Calu3 (cell line): ENCODE measurements at regions not wholly inside any gene's neighbourhood (a gene's known extent, or its start where the extent isn't known, plus 50 kb on each side); places are given as distances from the start of the nearest gene placed in this dataset.

Experiments used
- BruUV-seq: library from RNA; stranded (reverse); fragments of 400-500 nt; replicated peaks from 2 replicates; lab custom pipeline; 2021; lab: Mats Ljungman, UMichigan
- CTCF ChIA-PET: fragments of 300-600 bp; sonication (Branson Sonifier 250); formaldehyde crosslinking; loops from one replicate; lab custom pipeline; 2022; ENCODE audit warnings: antibody characterized with exemption; lab: Charles Lee
- DNase-seq: peaks from one replicate; pipeline ENCODE4 v3.0.0; 2022
- H3K27ac Mint-ChIP-seq: one replicate; pipeline ENCODE4 v1.8.0; 2022; ENCODE audit warnings: mixed read lengths; ENCODE audit not compliant: unreplicated experiment
- H3K27me3 Mint-ChIP-seq: one replicate; pipeline ENCODE4 v1.8.0; 2022; ENCODE audit warnings: mixed read lengths; ENCODE audit not compliant: unreplicated experiment
- H3K36me3 Mint-ChIP-seq: one replicate; pipeline ENCODE4 v1.8.0; 2022; ENCODE audit warnings: mild to moderate bottlenecking, moderate library complexity, mixed read lengths; ENCODE audit not compliant: insufficient read depth, unreplicated experiment
- H3K4me1 Mint-ChIP-seq: one replicate; pipeline ENCODE4 v1.8.0; 2022; ENCODE audit warnings: mild to moderate bottlenecking, low read depth, mixed read lengths; ENCODE audit not compliant: unreplicated experiment
- H3K4me3 Mint-ChIP-seq: one replicate; pipeline ENCODE4 v1.8.0; 2022; ENCODE audit warnings: mild to moderate bottlenecking, low read depth, moderate library complexity, mixed read lengths; ENCODE audit not compliant: unreplicated experiment
- H3K9me3 Mint-ChIP-seq: one replicate; pipeline ENCODE4 v1.8.0; 2022; ENCODE audit warnings: low read depth, mixed read lengths; ENCODE audit not compliant: unreplicated experiment
- CTCF ChIP-seq: fragments of 200-600 bp; IDR thresholded peaks from one replicate; pipeline ENCODE4 v1.8.0; 2022; ENCODE audit warnings: antibody characterized with exemption; ENCODE audit not compliant: unreplicated experiment
- intact Hi-C: fragments of 100-400 bp; cut with micrococcal nuclease; formaldehyde crosslinking; loops from one replicate; pipeline ENCODE4 v1.10.0; 2022; ENCODE audit not compliant: unreplicated experiment

- H3K36me3 Mint-ChIP-seq = no peaks in the 10 kb centered on the region
These were observed 965.7 kb downstream of the FSCB start for GRCh38 chr14:43541356-43541755.

DNA sequence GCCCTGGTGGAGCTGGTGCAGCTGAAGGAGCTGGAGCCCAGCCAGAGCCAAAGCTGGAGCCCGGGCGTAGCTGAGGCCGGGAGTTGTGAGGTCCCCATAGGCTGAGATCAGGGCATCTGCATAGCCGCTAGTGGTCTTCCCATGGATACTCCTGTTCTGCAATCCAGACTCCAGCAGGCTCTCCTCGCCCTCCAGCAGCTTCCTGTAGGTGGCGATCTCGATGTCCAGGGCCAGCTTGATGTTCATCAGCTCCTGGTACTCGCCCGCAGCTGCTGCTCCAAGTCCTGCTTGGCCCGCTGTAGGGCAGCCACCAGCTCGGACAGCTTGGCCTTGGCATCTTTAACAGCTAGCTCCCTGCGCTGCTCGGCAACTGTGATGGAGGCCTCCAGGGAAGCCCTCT, 966.1 kb downstream of the FSCB start:
- intact Hi-C loops = no loop called here
- H3K4me1 Mint-ChIP-seq = no peaks in the 10 kb centered on the region
- H3K4me3 Mint-ChIP-seq = no peak overlapping the region
- no peaks in the 10 kb centered on the region for H3K27me3 Mint-ChIP-seq
- H3K36me3 Mint-ChIP-seq = no peaks in the 10 kb centered on the region
- no peak for DNase-seq
- CTCF ChIA-PET = no interaction called here
- H3K9me3 Mint-ChIP-seq = peaks cover 13% of the 10 kb centered on the region
- H3K27ac Mint-ChIP-seq = no peak overlapping the region
- no TSS peak for BruUV-seq
- TF ChIP-seq CTCF = no peak

More at GRCh38 chr14:43541356-43541755, 965.7 kb downstream of the FSCB start:
- Mint-ChIP-seq H3K27me3 (no peaks in the 10 kb centered on the region), H3K9me3 (peaks cover 13% of the 10 kb centered on the region), H3K27ac (no peak overlapping the region), H3K4me3 (no peak overlapping the region), H3K4me1 (no peaks in the 10 kb centered on the region)
- no TSS peak for BruUV-seq
- TF ChIP-seq CTCF = no peak
- no peak for DNase-seq
- intact Hi-C loops = no loop called here
- CTCF ChIA-PET = no interaction called here

GRCh38 chr14:43539210-43539609, 967.9 kb downstream of the FSCB start:
- Mint-ChIP-seq H3K9me3 (peaks cover 19% of the 10 kb centered on the region), H3K36me3 (no peaks in the 10 kb centered on the region), H3K27me3 (no peaks in the 10 kb centered on the region), H3K4me1 (no peaks in the 10 kb centered on the region), H3K27ac (no peak overlapping the region), H3K4me3 (no peak overlapping the region)
- no TSS peak for BruUV-seq
- DNase-seq = no peak
- CTCF ChIA-PET = no interaction called here
- intact Hi-C loops = no loop called here
- TF ChIP-seq CTCF = no peak

DNA sequence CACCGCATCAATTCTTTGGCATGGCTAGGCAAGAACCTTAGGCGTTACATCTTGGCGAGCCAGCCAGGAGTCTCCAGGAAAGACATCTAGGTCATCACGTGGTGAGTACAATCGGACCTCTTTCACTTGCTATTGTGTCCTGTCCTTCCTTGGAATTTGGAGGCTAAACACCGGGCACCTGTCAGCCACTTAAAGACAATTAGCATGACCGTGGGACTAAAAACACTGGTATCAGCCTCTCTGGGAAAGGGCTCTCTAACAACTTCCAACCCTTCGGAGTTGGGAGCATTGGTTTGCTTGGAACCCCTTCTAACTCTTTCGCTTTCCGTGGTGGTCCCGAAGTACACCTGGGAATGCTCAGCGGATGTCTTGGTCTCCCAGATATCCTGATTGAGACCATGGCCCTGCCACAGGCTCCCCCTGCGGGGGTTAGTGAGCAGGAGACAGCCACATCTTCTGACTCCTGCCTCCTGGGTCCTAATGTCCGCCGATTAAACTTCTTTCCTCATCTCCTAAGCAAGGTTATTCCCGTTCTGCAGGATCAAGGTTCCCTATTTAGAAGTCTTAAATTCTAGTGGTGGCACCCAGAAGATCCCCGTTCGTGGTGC, 971.7 kb downstream of the FSCB start:
- no peak for TF ChIP-seq CTCF
- intact Hi-C loops = no loop called here
- no TSS peak for BruUV-seq
- CTCF ChIA-PET = no interaction called here
- Mint-ChIP-seq H3K4me1 (no peaks in the 10 kb centered on the region), H3K27ac (no peak overlapping the region), H3K36me3 (no peaks in the 10 kb centered on the region), H3K27me3 (no peaks in the 10 kb centered on the region), H3K9me3 (peaks cover 13% of the 10 kb centered on the region), H3K4me3 (no peak overlapping the region)
- DNase-seq = no peak
